Astrocyte (in vitro differentiated cells and primary cell): ENCODE measurements at regions not wholly inside any gene's neighbourhood (a gene's known extent, or its start where the extent isn't known, plus 50 kb on each side); places are given as distances from the start of the nearest gene placed in this dataset.

Source experiments
- CTCF ChIP-seq: IDR thresholded peaks from 2 replicates; pipeline ENCODE4 v1.5.1; 2011; ENCODE audit warnings: low read depth, mild to moderate bottlenecking, inconsistent platforms, low read length, moderate library complexity; ENCODE audit not compliant: insufficient read depth
- EZH2 ChIP-seq: IDR thresholded peaks from 2 replicates; pipeline ENCODE4 v1.6.1; 2012; ENCODE audit warnings: mild to moderate bottlenecking, low read length, inconsistent platforms; ENCODE audit not compliant: insufficient read depth

GRCh38 chr10:120700426-120700825, 150.7 kb upstream of the WDR11 start:
- TF ChIP-seq CTCF (no peak), EZH2 (no peak)
